Ascending aorta (tissue), 2 donors: ENCODE measurements at regions not wholly inside any gene's neighbourhood (a gene's known extent, or its start where the extent isn't known, plus 50 kb on each side); places are given as distances from the start of the nearest gene placed in this dataset.
A peak's percentile ranks its signal among the peaks of the same experiment; 100 is the strongest.

ENCODE experiments used
- DNase-seq, 2 donors: peaks; one replicate each; pipeline ENCODE4 v3.0.0-alpha.2; 2019; ENCODE audit warnings: low spot score in 2 of 2
- H3K27ac ChIP-seq, 2 donors: fragments of 200-600 bp; sonication (generic); one replicate each; pipeline ENCODE4 v1.5.1; 2016 to 2017; ENCODE audit warnings: mild to moderate bottlenecking in 1 of 2
- H3K27me3 ChIP-seq: fragments of 200-600 bp; sonication (generic); one replicate; pipeline ENCODE4 v1.5.1; 2017
- H3K36me3 ChIP-seq, 2 donors: fragments of 200-600 bp; sonication (generic); one replicate each; pipeline ENCODE4 v1.5.1; 2016
- H3K4me1 ChIP-seq, 2 donors: fragments of 200-600 bp; sonication (generic); one replicate each; pipeline ENCODE4 v1.5.1; 2016 to 2017; ENCODE audit warnings: mild to moderate bottlenecking in 1 of 2
- H3K4me3 ChIP-seq, 2 donors: fragments of 200-600 bp; sonication (generic); one replicate each; pipeline ENCODE4 v1.5.1; 2016 to 2017; ENCODE audit warnings: mild to moderate bottlenecking in 1 of 2
- H3K9me3 ChIP-seq, 2 donors: fragments of 200-600 bp; sonication (generic); one replicate each; pipeline ENCODE4 v1.5.1; 2016
- CTCF ChIP-seq, 3 experiments: fragments of 200-600 bp in 2 of 3; fragments of 450-650 bp in 1 of 3; sonication (generic) in 2 of 3; IDR thresholded peaks; one replicate each; pipeline ENCODE4 v1.5.1; 2016 to 2019; ENCODE audit warnings: antibody characterized with exemption in 3 of 3, mild to moderate bottlenecking in 1 of 3, moderate library complexity in 1 of 3
- intact Hi-C: fragments of 100-400 bp; cut with DNase I; formaldehyde crosslinking; loops from one replicate; pipeline ENCODE4 v1.15.1; 2023

DNA sequence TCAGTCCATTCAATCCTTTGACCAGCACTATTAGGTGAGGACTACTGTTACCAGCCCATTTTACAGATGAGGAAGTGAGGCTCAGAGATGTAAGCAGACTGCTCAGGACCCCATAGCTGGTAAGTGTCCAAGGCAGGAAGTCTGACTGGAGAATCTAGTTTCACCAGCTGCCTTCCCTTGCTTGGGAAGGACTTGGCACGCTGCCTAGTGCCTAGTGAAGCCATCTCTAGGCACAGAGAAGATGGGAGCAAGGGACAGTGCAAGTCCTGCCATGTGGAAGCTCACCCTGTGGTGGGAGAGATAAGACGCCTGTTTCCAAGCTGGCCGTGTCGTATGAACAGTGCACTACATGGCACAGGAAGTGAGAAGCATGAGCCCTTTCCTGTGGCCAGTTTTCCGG, 111.8 kb upstream of the TMC3 start:
- DNase-seq = no peak
- Histone ChIP-seq H3K36me3 (no peaks in the 10 kb centered on the region), H3K27me3 (no peaks in the 10 kb centered on the region), H3K4me1 (no peaks in the 10 kb centered on the region), H3K9me3 (no peaks in the 10 kb centered on the region), H3K4me3 (no peak overlapping the region), H3K27ac (no peak overlapping the region)
- intact Hi-C loops = no loop called here
- no peak for TF ChIP-seq CTCF (IDR thresholded peaks at IDR 0.05)

- H3K36me3 ChIP-seq = no peaks in the 10 kb centered on the region
- intact Hi-C loops = loop anchor here (5.0 kb wide), 3 partner anchors 207 to 713 kb away; no protein-coding TSS in a partner anchor
- H3K4me3 ChIP-seq = no peak overlapping the region
- no peaks in the 10 kb centered on the region for H3K9me3 ChIP-seq
- H3K4me1 ChIP-seq = no peaks in the 10 kb centered on the region
- no peak for DNase-seq
- H3K27me3 ChIP-seq = no peaks in the 10 kb centered on the region
- H3K27ac ChIP-seq = no peak overlapping the region
- TF ChIP-seq CTCF (IDR thresholded peaks at IDR 0.05) = no peak
Observed at GRCh38 chr15:81484086-81484955, 110.3 kb upstream of the TMC3 start.

DNA sequence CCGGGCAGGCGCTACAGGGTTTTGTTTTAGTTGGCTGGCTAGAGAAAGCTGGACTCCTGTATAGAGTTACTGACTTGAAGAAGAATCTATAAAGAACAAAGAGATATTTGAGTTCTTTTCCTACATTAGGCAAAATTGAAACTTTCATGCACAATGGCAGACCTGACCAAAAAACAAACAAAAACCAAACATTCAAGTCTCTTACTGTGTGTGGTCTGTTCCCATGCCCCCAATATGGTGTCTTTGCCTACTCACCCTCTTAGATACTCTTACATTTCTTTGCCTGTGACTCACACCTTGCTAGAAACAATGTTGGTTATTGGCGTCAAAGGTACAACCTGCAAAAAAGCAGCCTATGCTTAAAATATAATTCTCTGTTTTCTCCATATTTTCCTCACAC, 109.5 kb upstream of the TMC3 start:
- H3K4me3 ChIP-seq = no peak overlapping the region
- no peaks in the 10 kb centered on the region for H3K36me3 ChIP-seq
- no peak for TF ChIP-seq CTCF (IDR thresholded peaks at IDR 0.05)
- DNase-seq = no peak
- no peaks in the 10 kb centered on the region for H3K4me1 ChIP-seq
- intact Hi-C loops = loop anchor here (5.0 kb wide), 3 partner anchors 206 to 714 kb away; no protein-coding TSS in a partner anchor
- H3K9me3 ChIP-seq = no peaks in the 10 kb centered on the region
- H3K27me3 ChIP-seq = no peaks in the 10 kb centered on the region
- H3K27ac ChIP-seq = no peak overlapping the region

- no peaks in the 10 kb centered on the region for H3K4me1 ChIP-seq
- no peak for DNase-seq
- H3K36me3 ChIP-seq = no peaks in the 10 kb centered on the region
- no peak overlapping the region for H3K4me3 ChIP-seq
- H3K27ac ChIP-seq = no peak overlapping the region
- no peaks in the 10 kb centered on the region for H3K9me3 ChIP-seq
- no peak for TF ChIP-seq CTCF (IDR thresholded peaks at IDR 0.05)
- no peaks in the 10 kb centered on the region for H3K27me3 ChIP-seq
- intact Hi-C loops = loop anchor here (5.0 kb wide), 3 partner anchors 204 to 716 kb away; no protein-coding TSS in a partner anchor
Observed at GRCh38 chr15:81481346-81481745, 107.3 kb upstream of the TMC3 start.

DNA sequence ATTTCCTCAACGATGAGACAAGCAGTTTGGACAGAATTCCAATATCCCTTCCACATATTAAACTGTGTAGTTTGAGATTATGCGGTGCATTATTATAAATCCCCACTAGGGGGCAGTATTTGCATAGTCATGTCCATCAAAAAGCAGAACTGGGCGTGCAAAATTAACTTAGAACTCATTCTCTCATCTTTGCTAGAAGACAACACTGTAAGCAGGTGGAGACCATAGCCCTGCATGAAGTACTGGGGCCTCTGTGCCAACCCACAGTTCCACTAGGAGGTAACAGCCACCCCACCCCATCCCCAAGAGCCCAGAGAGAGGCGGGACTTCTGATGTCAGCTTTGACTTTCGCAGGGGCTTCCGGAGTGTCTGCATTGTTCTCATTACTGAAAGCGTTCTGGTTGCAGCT, 106.6 kb upstream of the TMC3 start:
- Histone ChIP-seq H3K9me3 (no peaks in the 10 kb centered on the region), H3K36me3 (no peaks in the 10 kb centered on the region), H3K4me1 (no peaks in the 10 kb centered on the region), H3K27ac (no peak overlapping the region), H3K4me3 (no peak overlapping the region), H3K27me3 (no peaks in the 10 kb centered on the region)
- peak; percentile 56 to 81 (median 66) for TF ChIP-seq CTCF (IDR thresholded peaks at IDR 0.05)
- no peak for DNase-seq
- intact Hi-C loops = loop anchor here (5.0 kb wide), 3 partner anchors 203 to 717 kb away; no protein-coding TSS in a partner anchor
